ENCODE measurements at regions not wholly inside any gene's neighbourhood (a gene's known extent, or its start where the extent isn't known, plus 50 kb on each side); places are given as distances from the start of the nearest gene placed in this dataset.
"Not testable (repeated sequence)": the region's sequence is repeated elsewhere in the genome, so short reads cannot be mapped to it uniquely, and the experiment has no call there.

GRCh38 chr2:87505239-87505638 is 242.6 kb upstream of the PLGLB2 start:
- TF ChIP-seq, protein P1, sequence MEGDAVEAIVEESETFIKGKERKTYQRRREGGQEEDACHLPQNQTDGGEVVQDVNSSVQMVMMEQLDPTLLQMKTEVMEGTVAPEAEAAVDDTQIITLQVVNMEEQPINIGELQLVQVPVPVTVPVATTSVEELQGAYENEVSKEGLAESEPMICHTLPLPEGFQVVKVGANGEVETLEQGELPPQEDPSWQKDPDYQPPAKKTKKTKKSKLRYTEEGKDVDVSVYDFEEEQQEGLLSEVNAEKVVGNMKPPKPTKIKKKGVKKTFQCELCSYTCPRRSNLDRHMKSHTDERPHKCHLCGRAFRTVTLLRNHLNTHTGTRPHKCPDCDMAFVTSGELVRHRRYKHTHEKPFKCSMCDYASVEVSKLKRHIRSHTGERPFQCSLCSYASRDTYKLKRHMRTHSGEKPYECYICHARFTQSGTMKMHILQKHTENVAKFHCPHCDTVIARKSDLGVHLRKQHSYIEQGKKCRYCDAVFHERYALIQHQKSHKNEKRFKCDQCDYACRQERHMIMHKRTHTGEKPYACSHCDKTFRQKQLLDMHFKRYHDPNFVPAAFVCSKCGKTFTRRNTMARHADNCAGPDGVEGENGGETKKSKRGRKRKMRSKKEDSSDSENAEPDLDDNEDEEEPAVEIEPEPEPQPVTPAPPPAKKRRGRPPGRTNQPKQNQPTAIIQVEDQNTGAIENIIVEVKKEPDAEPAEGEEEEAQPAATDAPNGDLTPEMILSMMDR (IDR thresholded peaks at IDR 0.05), result not testable (repeated sequence)
- TF ChIP-seq POLR2AphosphoS5 (IDR thresholded peaks at IDR 0.05; ENCODE audit: insufficient read depth in 1 of 2, low read depth in 1 of 2), result not testable (repeated sequence)
